Cardiac fibroblast (primary cell): ENCODE measurements at regions not wholly inside any gene's neighbourhood (a gene's known extent, or its start where the extent isn't known, plus 50 kb on each side); places are given as distances from the start of the nearest gene placed in this dataset.

Experiments used
- DNase-seq, 2 donors: peaks; one replicate each; pipeline versions ENCODE4 v3.0.0 to v3.0.0-alpha.2; 2010; ENCODE audit warnings: low read depth in 2 of 2
- H3K4me3 ChIP-seq, 2 donors: replicated peaks in 1 of 2; 1 replicate in 1 of 2; 2 replicates in 1 of 2; pipeline ENCODE4 v1.5.1; 2011; ENCODE audit warnings: low read depth in 2 of 2, low read length in 2 of 2, mild to moderate bottlenecking in 2 of 2, moderate library complexity in 1 of 2
- TF ChIP-seq, protein P1 (sequence below): IDR thresholded peaks from one replicate; pipeline ENCODE4 v1.5.1; 2011; ENCODE audit warnings: low read depth, mild to moderate bottlenecking, low read length, inconsistent platforms

DNA sequence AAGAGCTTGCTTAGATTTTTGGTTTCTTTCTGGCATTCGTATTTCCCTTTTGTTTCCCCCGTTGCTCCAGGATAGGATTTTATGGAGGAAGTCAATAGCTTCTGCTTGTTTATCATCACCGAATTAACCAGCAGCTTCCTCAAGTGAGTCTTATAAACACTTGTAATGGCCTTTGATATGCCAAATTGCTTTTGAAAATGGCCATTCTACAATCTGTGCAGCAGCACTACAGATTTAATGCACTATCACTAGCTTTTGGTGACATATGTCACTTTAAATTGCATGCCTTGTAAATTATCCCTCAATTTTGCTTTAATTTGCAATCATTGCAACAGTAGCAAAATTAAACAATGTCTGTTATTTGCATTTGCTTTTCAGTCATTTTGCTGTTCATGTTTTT is 774.7 kb downstream of the METTL4 start:
- TF ChIP-seq, protein P1, sequence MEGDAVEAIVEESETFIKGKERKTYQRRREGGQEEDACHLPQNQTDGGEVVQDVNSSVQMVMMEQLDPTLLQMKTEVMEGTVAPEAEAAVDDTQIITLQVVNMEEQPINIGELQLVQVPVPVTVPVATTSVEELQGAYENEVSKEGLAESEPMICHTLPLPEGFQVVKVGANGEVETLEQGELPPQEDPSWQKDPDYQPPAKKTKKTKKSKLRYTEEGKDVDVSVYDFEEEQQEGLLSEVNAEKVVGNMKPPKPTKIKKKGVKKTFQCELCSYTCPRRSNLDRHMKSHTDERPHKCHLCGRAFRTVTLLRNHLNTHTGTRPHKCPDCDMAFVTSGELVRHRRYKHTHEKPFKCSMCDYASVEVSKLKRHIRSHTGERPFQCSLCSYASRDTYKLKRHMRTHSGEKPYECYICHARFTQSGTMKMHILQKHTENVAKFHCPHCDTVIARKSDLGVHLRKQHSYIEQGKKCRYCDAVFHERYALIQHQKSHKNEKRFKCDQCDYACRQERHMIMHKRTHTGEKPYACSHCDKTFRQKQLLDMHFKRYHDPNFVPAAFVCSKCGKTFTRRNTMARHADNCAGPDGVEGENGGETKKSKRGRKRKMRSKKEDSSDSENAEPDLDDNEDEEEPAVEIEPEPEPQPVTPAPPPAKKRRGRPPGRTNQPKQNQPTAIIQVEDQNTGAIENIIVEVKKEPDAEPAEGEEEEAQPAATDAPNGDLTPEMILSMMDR: no peak
- no peak overlapping the region for H3K4me3 ChIP-seq
- no peak for DNase-seq

DNA sequence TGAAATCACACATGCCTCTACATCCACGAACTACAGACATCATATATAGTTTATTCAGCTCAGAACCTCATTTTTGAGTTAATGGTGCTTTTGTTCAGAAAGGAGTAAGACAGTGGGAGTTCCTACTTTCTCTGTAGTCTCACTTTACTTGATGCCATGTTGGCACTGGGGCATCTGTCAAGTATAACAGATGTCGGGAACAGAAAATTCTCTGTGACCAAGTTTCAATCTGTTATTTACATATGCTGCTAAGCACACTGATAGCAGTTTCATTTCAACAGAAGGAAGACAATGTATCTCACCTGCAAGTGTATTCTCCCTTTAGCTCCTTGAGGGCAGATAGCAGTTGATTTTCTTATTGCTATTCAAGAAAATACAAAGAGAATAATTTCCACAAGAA is 774.1 kb downstream of the METTL4 start:
- no peak overlapping the region for H3K4me3 ChIP-seq
- TF ChIP-seq, protein P1: no peak
- DNase-seq: no peak

DNA sequence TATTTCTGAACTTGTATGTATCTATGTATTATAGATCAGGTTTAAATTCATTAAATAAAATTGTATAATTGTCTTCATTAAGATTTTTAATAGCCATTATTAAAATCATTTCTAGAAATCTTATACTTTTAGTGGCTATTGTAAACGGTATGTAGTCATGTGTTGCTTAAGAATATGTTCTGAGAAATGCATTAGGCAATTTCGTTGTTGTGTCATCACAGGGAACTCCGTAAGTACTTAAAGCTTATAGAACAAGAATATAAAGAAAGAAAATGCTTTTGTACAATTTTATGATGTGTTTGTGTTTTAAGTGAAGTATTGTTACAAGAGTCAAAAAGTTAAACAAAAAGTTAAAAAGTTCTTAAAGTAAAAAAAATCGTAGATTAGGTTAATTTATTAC is 765.8 kb downstream of the METTL4 start:
- TF ChIP-seq, protein P1: no peak
- H3K4me3 ChIP-seq: no peak overlapping the region
- DNase-seq: no peak

DNA sequence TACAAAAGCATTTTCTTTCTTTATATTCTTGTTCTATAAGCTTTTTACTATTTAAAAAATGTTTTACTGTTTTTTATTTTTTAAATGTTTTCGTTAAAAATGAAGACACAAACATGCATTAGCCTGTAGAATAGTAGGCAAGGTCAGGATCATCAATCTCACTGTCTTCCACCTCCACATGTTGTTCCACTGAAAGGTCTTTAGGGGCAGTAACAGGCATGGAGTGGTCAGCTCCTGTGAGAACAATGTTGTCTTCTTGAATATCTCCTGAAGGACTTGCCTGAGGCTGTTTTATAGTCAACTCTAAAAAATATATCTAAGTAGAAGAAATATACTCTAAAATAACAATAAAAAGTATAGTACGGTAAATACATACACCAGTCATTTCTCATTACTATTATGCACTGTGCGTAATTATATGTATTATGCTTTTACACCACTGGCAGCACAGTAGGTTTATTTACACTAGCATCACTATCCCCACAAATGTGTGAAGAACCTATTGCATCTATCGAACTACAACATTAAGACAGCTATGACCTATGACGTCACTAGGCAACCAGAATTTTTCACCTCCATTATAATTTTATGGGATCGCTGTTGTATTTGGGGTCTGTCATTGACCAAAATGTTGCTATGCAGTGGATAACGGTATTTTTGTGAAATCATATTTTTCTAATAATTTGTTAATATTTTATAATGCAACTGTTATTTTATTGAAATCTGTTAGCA is 764.3 kb downstream of the METTL4 start:
- H3K4me3 ChIP-seq: no peak overlapping the region
- TF ChIP-seq, protein P1: no peak
- no peak for DNase-seq

DNA sequence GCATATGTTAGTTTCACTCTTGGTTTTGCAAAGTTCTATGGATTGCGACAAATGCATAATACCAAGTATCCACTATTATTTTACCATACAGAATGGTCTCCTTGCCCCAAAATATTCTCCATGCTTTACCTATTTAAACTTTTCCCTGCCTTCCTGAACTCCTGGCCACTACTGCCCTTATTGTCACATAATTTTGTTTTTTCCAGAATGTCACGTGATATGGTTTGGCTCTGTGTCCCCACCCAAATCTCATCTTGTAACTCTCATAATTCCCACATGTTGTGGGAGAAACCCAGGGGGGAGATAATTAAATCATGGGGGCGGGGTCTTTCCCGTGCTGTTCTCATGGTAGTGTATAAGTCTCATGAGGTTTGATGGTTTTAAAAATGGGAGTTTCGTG is 760.0 kb downstream of the METTL4 start:
- no peak overlapping the region for H3K4me3 ChIP-seq
- no peak for DNase-seq
- TF ChIP-seq, protein P1: no peak

DNA sequence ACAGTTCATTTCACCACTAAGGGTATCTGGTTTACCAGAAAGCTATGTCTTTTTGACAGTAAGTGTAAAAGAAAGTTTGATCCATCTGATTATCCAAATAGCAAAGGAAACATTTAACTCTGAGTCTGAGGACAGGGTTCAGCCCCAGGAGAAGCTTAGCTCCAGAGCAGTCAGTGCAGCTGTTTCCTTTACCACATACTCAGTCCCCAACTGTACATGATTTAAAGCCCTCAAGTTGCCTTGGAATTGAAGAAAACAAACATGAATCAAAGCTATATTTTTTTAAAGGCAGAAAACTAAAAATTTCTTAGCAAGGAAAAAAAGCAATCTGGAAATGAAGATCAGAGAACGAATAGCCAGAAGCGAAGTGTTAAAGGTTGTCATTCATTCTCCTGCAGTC is 746.0 kb downstream of the METTL4 start:
- TF ChIP-seq, protein P1: no peak
- no peak for DNase-seq

DNA sequence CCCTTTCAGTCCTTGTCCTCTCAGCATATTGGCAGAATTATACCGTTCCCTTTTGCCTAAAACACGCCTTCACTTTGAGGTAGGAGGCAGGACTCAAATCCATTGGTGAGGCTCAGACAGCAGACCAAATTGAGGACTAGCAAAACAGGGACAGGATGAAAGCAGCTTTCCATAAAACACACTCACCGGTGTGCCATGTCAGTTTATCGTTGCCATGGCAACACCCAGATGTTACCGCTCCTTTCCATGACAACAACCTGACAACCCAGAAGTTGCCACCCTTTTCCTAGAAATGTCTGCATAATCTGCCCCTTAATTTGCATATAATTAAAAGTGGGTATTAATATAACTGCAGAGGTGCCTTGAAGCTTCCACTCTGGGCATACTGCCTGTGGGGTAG is 730.4 kb downstream of the METTL4 start:
- H3K4me3 ChIP-seq: no peak overlapping the region
- TF ChIP-seq, protein P1: no peak
- DNase-seq: no peak

More for the DNA sequence above, 746.0 kb downstream of the METTL4 start:
- H3K4me3 ChIP-seq: no peak overlapping the region
